ENCODE measurements at regions not wholly inside any gene's neighbourhood (a gene's known extent, or its start where the extent isn't known, plus 50 kb on each side); places are given as distances from the start of the nearest gene placed in this dataset.
"Not testable (repeated sequence)": the region's sequence is repeated elsewhere in the genome, so short reads cannot be mapped to it uniquely, and the experiment has no call there.

DNA sequence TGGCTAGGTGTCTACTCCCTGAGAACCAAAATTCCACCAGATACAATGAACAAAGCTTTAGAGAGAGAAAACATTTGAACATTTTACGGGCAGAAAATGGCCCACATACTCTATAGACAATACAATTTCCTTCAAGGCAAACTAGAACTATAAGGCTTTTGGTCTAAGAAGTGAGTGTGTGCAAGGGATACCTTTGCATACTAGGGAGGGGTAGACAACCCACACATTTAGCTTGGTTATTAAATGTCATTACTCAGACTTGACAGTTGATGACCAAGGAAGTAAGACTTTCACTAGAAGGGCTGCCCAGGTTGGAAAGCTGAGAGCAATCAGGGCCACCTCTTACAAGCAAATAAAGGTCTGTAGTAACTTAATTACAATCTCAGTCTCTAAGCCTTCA is 64.0 kb upstream of the PLEKHM1 start:
- DNase-seq; in situ Hi-C loops (cut with HindIII; ENCODE audit: low pct_ligation_motif_present, low pct_unique_long_range_greater_than_20kb, low sequenced_read_pairs): not testable (repeated sequence)

DNA sequence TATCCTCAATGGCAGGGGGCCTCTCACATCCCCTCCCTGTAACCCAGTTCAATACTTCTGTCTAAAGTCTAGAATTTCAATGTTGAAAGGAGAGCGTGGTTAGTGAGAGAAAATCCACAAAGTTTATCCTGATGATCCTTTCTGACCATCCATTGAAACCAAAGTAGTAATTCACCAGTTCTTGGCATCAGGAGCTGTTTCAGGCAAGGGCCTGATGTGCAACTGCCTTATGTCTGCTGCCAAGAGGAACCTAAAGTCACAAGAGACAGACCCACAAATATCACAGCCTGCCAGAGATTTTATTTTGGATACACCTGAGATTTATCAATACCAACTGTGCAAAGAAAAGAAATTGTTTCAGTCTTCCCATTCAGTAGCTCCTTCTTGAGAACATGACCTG is 68.3 kb upstream of the PLEKHM1 start:
- in situ Hi-C loops (cut with HindIII; ENCODE audit: low pct_ligation_motif_present, low pct_unique_long_range_greater_than_20kb, low sequenced_read_pairs): not testable (repeated sequence)

DNA sequence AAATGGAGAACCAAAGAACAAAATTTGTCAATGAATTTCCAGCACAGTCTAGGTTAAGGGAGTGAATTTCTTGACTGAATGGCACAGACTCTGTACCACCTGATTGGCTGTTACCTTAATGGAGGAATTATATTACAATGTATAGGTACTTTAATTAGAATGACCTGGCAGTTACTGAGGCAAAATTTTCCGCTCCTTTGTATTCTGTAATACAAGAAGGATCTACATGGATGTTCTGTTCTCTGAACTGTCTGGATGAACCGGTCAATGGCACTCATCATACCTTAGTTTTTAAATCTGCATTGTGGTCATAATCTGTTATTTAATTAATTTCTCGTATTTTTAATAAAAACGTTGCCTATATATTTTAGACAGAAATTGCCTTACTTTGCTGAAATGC is 72.3 kb upstream of the PLEKHM1 start:
- in situ Hi-C loops (cut with HindIII; ENCODE audit: low pct_ligation_motif_present, low pct_unique_long_range_greater_than_20kb, low sequenced_read_pairs); DNase-seq: not testable (repeated sequence)

More for the DNA sequence above, 68.3 kb upstream of the PLEKHM1 start:
- not testable (repeated sequence) for DNase-seq

DNA sequence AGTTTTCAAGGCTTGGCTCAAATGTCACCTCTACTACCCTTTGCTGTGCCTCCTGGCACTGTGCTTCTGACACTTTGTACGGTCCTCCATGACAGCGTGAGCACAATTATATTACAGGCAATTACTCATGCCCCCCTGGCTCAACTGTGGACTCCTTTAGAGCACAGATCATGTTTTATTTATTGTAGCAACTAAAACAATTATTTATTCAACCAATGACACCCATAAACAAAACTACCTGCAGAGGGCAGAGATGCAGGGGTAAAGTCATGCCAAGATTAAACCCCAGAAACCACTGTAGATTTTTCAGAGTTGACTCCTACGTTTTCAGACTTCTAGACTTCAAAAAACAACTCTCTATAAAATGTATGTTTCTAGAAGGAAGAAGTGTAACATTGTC is 72.8 kb upstream of the PLEKHM1 start:
- in situ Hi-C loops (cut with HindIII; ENCODE audit: low pct_ligation_motif_present, low pct_unique_long_range_greater_than_20kb, low sequenced_read_pairs); DNase-seq: not testable (repeated sequence)

DNA sequence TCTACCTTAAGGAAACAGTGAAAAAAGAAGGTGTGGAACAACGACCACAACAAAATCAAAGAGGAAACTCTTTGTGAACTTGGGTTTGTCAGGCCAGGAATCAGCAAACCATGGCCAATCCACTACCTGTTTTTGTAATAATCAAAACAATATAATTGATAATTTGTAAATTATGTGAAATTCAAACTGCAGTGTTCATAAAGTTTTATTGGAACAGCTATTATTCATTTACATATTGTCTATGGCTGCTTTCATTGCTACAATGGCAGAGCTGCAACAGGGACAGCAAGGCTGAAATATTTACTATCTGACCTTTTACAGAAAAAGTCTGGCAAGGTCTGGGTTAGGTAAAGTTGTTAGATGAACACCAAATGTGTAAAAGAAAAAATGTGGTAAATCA is 77.8 kb upstream of the PLEKHM1 start:
- DNase-seq; in situ Hi-C loops (cut with HindIII; ENCODE audit: low pct_ligation_motif_present, low pct_unique_long_range_greater_than_20kb, low sequenced_read_pairs): not testable (repeated sequence)

DNA sequence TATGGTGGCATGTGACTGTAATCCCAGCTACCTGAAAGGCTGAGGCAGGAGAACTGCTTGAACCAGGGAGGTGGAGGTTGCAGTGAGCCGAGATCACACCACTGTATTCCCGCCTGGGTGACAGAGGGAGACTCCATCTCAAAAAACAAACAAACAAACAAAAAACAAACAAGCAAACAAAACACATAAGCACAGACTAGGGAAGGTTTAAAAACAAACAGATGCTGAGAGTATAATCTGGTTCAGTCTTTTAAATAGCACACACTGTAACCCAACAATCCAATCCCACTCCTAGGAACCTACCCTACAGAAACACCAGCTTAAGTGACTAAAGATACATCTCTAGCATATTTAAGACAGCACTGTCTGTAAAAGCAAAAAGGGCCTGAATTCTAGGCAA is 82.8 kb upstream of the PLEKHM1 start:
- DNase-seq; in situ Hi-C loops (cut with HindIII; ENCODE audit: low pct_ligation_motif_present, low pct_unique_long_range_greater_than_20kb, low sequenced_read_pairs): not testable (repeated sequence)

DNA sequence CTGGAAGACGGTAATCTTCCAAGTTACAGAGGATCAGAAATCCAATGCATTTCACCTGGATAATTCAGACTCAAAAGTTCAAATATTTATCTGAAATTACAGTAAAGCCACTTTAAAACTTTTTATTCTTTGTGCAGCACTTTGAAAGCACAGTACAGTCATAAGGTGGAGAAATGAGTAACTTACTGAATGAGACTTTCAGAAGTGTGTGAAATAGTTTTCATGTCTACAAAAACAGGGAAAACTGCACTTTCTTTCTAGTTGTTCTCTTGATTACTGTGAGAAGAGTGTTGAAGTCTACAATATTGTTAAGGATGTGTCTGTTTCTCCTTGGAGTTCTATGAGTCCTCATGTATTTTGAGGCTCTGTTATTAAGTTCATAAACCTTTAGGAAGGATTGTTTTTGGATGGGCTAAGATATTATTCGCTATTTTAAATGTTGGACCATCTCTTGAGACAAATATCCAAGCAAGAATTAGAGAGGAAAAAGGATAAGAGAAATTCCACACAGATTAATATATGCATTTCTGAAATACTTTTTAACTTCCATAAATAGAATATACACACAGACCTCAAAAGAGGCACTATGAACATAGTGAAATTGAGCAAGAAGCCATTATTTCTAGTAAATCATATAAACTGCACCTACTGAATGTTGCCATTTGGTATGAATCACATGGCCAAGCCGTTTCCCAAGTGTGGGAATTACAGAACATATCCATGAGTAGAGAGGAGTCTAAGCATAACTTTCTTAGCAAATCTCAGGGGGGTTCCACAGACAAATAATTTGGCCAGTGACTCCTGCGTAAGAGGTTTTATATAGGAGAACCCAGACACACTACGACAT is 83.6 kb upstream of the PLEKHM1 start:
- no peak for DNase-seq
- in situ Hi-C loops (cut with HindIII; ENCODE audit: low pct_ligation_motif_present, low pct_unique_long_range_greater_than_20kb, low sequenced_read_pairs): no loop called here

DNA sequence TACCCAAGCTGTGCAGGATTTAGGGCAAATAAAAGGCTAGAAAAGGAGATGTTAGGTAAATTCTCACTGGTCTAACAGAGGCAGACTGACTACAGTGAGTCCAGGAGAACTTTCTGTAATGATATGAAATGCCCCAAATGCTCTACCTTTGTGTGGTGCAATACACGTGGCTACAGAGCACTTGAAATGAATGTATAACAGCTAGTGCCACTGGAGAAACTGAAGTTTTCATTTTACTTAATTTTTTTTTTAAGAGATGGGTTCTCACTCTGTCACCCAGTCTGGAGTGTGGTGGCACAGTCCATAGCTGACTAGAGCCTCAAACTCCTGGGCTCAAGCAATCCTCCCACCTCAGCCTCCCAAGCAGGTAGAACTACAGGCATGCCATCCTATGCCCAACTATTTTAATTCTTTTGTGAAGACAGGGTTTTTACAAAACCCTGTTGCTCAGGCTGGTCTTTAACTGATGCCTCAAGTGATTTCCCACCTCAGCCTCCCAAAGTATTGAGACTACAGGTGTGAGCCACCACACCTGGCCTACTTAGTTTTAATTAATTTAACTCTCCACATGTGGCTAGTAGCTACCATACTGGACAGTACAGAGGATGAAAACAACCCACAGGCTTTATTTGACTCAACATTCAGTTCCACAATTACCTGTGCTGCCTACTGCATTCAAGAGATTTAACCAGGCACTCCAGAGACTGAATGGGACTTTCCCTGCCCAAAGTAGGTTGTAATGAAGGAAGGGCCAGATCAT is 84.8 kb upstream of the PLEKHM1 start:
- no peak for DNase-seq
- in situ Hi-C loops (cut with HindIII; ENCODE audit: low pct_ligation_motif_present, low pct_unique_long_range_greater_than_20kb, low sequenced_read_pairs): no loop called here

DNA sequence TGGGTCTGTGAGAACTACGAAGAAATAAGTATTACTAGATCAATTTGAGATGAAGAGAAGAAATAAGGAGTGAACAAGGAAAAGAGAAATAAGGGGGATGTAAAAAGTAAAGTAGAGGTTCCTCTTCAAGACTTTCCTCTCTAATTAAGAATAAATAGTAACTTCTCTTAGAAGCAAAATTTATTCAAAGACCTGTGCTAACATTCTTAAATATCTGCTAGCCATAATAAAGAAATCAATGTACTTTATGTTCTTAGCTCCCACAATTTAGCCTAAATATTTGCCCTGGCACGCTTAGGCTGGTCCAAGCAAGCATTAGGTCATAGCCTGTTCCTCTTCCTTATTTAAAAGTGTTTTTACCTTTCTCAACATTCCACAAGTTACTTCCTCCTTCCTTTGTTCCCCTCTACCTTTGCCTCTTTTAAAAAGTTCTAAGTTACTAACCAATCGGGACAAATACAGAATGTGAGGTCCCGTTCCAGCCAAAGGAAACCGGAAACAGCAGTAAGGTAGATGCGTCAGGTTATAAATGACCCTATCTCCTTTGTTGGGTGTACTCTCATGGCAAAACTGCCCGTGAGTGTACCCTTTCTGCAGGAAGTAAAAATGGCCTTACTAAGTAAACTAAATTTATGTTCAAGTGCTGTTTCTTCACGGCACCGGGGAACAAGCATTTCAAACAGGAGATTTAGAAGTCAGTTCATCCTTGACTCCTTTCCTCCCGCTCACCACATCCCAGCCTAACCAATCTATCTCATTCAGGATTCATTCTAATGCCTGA is 86.2 kb upstream of the PLEKHM1 start:
- in situ Hi-C loops (cut with HindIII; ENCODE audit: low pct_ligation_motif_present, low pct_unique_long_range_greater_than_20kb, low sequenced_read_pairs); DNase-seq: not testable (repeated sequence)

DNA sequence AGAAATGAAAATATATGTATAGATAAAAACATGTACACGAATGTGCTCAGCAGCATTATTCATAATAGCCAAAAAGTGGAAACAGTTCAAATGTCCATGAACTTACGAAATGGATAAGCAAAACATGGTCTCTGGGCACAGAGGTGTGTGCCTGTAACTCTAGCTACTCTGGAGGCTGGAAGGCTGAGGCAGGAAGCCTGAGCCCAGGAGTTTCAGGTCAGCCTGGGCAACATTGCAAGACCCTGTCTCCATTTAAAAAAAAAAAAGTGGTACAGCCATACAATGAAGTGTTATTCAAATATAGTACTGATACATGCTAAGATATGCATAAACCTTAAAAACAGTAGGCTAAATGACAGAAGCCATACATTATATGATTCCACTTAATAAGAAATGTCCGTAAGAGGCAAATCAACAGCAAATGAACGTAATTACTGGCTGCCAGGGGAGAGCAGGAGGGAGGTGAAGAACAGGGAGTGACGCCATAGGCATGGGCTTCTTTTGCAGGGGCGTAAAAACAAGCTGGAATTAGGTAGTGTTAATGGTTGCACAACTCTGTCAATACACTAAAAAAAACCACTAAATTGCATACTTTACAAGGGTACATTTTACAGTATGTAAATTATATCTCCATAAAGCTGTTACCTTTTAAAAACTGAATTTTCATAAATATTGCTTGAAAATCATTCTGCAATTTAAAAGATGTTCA is 87.2 kb upstream of the PLEKHM1 start:
- no peak for DNase-seq

DNA sequence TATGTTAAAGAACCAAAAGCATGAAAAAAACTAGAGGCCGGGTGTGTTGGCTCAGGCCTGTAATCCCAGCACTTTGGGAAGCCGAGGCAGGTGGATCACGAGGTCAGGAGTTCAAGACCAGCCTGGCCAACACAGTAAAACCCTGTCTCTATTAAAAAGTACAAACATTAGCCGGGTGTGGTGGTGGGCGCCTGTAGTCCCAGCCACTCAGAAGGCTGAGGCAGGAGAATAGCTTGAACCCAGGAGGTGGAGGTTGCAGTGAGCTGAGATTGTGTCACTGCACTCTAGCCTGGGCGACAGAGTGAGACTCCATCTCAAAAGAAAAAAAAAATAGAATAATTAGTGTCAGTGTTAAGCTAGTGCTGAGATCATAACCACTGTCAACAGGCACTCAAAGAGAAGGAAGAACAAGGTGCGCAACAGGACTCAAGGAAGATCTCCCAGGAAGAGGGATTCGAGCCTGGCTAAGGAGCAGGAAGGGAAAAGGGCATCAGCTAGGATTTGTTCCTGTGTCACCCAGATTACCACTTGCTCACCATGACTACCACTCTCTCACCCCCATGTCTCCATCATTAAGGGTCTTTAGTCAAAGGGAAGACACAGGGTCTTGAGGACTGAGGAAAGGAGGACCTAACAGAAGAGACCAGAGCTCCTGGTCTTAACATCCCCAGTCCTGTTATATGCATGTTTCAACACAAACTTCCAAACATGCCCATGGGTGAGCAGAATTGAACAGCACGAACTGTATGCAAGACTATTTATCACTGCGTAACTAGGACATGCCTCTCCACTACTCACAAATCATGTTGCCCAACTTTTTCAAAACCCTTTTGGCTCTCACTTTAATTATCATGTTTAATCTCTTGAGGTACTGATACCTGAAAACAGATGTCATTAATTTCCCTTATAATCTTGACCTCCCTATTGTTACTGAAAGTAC is 88.3 kb upstream of the PLEKHM1 start:
- in situ Hi-C loops (cut with HindIII; ENCODE audit: low pct_ligation_motif_present, low pct_unique_long_range_greater_than_20kb, low sequenced_read_pairs): no loop called here

More for the DNA sequence above, 87.2 kb upstream of the PLEKHM1 start:
- in situ Hi-C loops (cut with HindIII; ENCODE audit: low pct_ligation_motif_present, low pct_unique_long_range_greater_than_20kb, low sequenced_read_pairs): no loop called here

DNA sequence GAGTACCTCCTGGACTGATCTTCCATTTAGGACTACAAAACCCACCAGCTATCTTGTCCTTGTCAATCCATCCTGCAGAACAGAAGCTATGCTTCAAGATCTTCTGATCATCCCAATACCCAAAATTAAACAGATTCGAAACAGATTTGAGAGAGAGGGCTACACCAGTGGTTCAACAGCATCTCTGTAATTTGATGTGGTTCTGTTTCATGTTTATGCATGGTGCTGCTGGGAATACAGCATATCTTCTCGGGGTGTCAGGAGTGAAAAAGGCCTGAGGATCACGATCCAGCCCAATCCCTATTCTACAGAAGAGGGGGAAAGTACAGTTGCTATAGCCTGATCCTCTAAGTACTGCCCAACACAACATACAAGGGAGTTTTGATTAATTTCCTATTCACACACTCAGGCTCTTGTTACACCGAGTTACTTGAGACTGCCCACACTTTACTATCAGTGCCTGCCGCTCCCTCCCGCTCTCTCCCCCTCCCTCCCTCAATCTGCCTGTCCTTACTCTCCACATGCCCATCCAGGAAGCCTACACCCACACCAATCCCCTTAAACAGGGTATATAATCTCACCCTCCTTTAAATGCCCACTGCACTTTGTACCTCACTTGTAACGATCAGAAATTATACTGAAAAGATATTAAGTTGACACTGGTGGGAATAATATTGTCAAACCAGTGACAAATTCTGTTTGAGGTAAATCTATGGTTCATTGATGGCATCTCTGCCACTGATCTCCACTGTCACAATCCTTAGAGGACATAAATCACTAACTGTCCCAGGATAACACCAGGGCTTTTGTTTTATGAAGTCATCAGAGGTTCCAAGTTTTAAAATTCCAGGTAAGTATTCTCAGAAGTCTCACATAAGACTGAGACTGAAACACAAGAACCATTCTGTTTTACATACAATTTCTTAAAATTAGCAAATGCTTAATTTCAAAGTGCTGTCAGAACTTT is 89.3 kb upstream of the PLEKHM1 start:
- in situ Hi-C loops (cut with HindIII; ENCODE audit: low pct_ligation_motif_present, low pct_unique_long_range_greater_than_20kb, low sequenced_read_pairs): no loop called here
- no peak for DNase-seq

More for the DNA sequence above, 88.3 kb upstream of the PLEKHM1 start:
- DNase-seq: no peak

DNA sequence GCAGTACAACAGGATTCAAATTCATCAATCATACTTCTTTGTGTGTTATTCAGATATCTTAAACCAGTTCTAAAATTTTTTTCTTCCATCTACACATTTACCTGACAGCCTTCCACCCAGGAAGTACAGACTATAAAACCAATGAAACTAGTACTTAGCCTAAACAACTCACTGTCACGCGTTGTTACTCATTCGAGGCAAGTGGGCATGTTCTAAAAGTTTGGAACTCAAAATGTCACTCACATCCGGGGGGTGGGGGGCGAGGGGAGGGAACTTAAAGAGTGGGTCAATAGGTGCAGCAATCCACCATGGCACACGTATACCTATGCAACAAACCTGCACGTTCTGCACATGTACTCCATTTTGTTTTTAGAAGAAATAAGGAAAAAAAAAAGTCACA is 90.4 kb upstream of the PLEKHM1 start:
- in situ Hi-C loops (cut with HindIII; ENCODE audit: low pct_ligation_motif_present, low pct_unique_long_range_greater_than_20kb, low sequenced_read_pairs): no loop called here
- no peak for DNase-seq

DNA sequence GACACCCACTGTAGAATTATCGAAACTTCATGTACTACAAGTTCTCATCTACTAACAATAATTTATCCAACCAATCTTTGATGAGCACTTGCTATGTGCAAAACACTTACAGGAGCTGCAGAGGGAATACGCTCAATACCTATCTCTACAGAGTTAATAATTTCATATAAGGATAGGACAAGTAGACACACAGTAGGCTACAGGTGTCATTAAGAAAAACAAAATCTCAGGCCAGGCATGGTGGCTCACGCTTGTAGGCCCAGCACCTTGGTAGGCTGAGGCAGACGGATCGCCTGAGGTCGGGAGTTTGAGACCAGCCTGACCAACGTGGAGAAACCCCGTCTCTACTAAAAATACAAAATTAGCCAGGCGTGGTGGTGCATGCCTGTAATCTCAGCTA is 91.3 kb upstream of the PLEKHM1 start:
- in situ Hi-C loops (cut with HindIII; ENCODE audit: low pct_ligation_motif_present, low pct_unique_long_range_greater_than_20kb, low sequenced_read_pairs): no loop called here
- no peak for DNase-seq

DNA sequence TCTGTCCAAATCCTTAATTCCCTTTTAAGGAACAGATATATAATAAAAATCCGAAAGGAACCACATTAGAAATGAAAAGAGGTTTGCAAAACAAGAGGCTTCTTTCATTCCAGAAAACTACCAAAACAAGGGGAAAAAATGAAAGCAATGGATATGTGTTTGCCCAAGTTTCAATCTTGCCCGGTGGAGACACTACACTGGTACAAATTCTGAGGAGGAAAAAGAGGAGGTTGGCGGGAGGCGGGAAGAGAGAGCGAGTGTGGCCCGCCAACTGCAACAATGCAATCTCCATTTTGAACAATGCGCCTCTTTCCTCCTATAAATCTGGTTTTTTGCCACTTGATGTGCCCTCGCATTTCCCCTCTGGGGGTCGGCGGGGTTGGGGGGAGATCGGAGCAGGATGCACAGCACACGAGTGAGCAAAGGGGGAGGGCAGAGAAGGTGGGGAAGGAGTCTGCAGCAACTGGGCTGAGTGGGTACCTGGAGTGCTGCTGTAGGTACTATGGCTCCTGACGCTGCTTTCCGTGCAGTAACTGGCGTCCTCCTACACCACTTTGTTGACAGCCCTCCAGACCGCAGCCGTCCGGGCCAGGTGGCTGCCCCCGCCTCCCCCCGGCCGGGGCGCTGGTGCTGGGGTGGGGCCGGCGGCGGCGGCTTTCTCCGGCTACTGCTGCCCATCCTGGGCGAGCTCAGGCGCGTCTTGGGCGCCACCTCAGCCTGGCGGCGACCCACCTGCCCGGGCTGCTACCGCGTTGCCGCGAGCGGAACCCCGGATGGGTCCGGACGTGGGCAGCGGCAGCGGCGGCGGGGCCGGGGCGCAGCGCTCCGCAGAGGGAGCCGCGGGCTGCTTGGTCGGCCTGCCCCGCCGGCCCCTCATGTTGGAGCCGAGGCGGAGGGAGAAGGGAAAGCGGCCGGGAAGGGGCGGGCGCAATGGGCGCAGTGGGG is 93.8 kb upstream of the PLEKHM1 start:
- in situ Hi-C loops (cut with HindIII; ENCODE audit: low pct_ligation_motif_present, low pct_unique_long_range_greater_than_20kb, low sequenced_read_pairs): no loop called here
- peak; percentile 75 for DNase-seq

All from ACHN (cell line).